H1 (cell line): ENCODE measurements at regions not wholly inside any gene's neighbourhood (a gene's known extent, or its start where the extent isn't known, plus 50 kb on each side); places are given as distances from the start of the nearest gene placed in this dataset.

Source experiments
- KDM5A ChIP-seq: fragments of 200-600 bp; IDR thresholded peaks from 2 replicates; pipeline ENCODE4 v1.7.1; 2012; ENCODE audit warnings: mild to moderate bottlenecking, low read length, inconsistent platforms, mixed read lengths
- POLR2A ChIP-seq, 2 experiments: IDR thresholded peaks; 1 replicate in 1 of 2; 2 replicates in 1 of 2; pipeline ENCODE4 v1.6.1; 2011; ENCODE audit warnings: low read depth in 2 of 2, low read length in 2 of 2, mild to moderate bottlenecking in 2 of 2; ENCODE audit errors: control extremely low read depth in 1 of 2
- TF ChIP-seq, protein P1 (sequence below), 3 experiments: IDR thresholded peaks; 1 replicate in 2 of 3; 2 replicates in 1 of 3; pipeline versions ENCODE4 v1.5.1 to v1.6.1; 2011; ENCODE audit warnings: low read length in 3 of 3, mild to moderate bottlenecking in 3 of 3, inconsistent platforms in 2 of 3, low read depth in 1 of 3, moderate library complexity in 1 of 3; ENCODE audit not compliant: insufficient read depth in 1 of 3; ENCODE audit errors: control extremely low read depth in 1 of 3

GRCh38 chr4:23348789-23349498 is 540.9 kb downstream of the PPARGC1A start:
- TF ChIP-seq, protein P1, sequence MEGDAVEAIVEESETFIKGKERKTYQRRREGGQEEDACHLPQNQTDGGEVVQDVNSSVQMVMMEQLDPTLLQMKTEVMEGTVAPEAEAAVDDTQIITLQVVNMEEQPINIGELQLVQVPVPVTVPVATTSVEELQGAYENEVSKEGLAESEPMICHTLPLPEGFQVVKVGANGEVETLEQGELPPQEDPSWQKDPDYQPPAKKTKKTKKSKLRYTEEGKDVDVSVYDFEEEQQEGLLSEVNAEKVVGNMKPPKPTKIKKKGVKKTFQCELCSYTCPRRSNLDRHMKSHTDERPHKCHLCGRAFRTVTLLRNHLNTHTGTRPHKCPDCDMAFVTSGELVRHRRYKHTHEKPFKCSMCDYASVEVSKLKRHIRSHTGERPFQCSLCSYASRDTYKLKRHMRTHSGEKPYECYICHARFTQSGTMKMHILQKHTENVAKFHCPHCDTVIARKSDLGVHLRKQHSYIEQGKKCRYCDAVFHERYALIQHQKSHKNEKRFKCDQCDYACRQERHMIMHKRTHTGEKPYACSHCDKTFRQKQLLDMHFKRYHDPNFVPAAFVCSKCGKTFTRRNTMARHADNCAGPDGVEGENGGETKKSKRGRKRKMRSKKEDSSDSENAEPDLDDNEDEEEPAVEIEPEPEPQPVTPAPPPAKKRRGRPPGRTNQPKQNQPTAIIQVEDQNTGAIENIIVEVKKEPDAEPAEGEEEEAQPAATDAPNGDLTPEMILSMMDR (IDR thresholded peaks at IDR 0.05; ENCODE audit: control extremely low read depth in 1 of 3, insufficient read depth in 1 of 3, low read depth in 1 of 3, low read length in 3 of 3), result no peak
- TF ChIP-seq KDM5A, result no peak
- no peak for TF ChIP-seq POLR2A (IDR thresholded peaks at IDR 0.05; ENCODE audit: control extremely low read depth in 1 of 2, low read depth in 2 of 2, low read length in 2 of 2)
